GM18511 (cell line): ENCODE measurements at regions not wholly inside any gene's neighbourhood (a gene's known extent, or its start where the extent isn't known, plus 50 kb on each side); places are given as distances from the start of the nearest gene placed in this dataset.
"Not testable (repeated sequence)": the region's sequence is repeated elsewhere in the genome, so short reads cannot be mapped to it uniquely, and the experiment has no call there.

Experiments
- ATAC-seq: cut with Tn5 transposase; IDR thresholded peaks from one replicate; pipeline ENCODE4 v1.9.1; 2021; ENCODE audit warnings: mild to moderate bottlenecking, moderate library complexity; ENCODE audit not compliant: unreplicated experiment

GRCh38 chr9:90069085-90069484, 464.3 kb downstream of the GADD45G start:
- no peak for ATAC-seq

DNA sequence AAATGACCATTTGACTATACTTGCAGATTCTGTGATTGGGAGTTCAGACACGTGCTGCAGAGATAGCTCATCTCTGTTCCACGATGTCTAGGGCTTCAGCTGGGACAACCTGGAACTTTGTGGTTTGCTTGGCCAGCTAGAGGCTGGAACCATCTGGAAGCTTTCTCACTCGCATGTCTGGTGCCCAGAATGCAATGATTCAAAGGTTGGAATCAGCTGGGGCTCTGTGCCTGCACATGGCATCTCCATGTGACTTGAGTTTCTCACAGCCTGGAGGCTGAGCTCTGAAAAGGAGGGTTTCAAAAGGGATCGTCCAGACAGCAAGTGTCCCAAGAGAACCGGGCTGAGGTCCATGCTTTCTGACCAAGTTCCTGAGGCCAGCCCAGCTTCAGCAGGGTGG, 465.2 kb downstream of the GADD45G start:
- ATAC-seq, result no peak

GRCh38 chr9:90070469-90070868, 465.7 kb downstream of the GADD45G start:
- no peak for ATAC-seq

- ATAC-seq, result no peak
These were observed 466.3 kb downstream of the GADD45G start for GRCh38 chr9:90070931-90071660.

DNA sequence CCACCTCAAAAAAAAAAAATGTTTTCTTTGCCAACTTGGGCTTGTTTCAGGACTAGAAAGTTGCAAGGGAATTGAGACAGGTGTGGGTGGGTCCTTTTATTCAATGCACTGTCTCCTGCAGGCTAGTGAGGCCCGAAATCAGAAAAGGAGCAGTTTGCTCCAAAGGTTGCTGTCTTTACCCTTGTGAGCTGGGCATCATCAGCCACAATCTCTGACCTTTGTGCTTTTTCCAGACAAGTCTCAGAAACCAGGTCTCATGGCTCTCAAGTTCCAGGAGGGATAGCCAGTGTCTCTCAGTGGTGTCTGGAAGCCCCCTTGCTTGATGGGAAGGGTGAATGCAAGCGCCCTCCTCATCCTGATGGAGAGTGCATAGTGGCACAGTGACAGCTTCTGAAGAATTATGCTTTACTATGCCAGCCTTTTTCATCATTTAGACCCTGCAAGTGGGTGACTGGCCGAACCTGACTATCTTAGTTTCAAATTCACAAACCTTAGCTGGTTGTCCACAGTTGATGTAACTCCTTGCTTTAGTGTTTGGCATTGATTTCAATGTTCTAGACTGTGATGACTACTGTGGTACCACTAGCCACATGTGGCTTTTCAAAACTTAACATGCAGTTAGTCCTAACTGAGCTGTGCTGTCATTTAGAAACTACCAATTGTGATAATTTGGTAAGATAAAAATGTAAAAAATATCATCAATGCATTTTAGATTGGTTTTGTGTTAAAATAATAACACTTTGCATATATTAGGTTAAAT, 468.6 kb downstream of the GADD45G start:
- no peak for ATAC-seq

DNA sequence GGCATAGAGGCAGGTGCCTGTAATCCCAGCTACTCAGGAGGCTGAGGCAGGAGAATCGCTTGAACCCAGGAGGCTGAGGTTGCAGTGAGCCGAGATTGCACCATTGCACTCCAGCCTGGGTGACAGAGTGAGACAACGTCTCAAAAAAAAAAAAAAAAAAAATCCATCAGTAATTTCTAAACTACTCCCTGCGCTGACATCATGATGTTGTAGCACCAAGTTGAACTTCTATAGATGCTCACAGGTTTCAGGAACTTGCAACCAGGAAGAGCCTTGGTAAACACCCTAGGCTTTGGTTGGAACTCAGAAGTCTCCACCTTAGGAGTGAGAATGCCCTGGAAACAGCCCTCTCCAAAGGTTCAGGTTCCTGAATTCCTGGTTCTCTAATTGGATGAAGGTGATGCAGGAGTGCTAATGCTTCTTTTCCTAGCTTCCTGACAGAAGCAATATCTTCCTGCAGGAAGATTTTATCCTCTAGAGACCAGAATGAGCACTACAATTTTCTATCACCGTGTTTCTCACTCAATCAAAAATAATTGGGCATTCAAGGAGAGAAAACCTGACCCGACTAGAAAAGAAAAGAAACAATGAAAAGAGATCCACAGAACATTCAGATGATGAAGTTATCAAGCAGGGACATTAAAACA, 469.6 kb downstream of the GADD45G start:
- ATAC-seq, result no peak

- not testable (repeated sequence) for ATAC-seq
These were observed 472.8 kb downstream of the GADD45G start for GRCh38 chr9:90077598-90077997.

GRCh38 chr9:90078988-90079421, 474.2 kb downstream of the GADD45G start:
- ATAC-seq, result no peak

- ATAC-seq, result no peak
These were observed 480.8 kb downstream of the GADD45G start for GRCh38 chr9:90085633-90086032.

GRCh38 chr9:90086101-90086511, 481.3 kb downstream of the GADD45G start:
- ATAC-seq, result no peak

DNA sequence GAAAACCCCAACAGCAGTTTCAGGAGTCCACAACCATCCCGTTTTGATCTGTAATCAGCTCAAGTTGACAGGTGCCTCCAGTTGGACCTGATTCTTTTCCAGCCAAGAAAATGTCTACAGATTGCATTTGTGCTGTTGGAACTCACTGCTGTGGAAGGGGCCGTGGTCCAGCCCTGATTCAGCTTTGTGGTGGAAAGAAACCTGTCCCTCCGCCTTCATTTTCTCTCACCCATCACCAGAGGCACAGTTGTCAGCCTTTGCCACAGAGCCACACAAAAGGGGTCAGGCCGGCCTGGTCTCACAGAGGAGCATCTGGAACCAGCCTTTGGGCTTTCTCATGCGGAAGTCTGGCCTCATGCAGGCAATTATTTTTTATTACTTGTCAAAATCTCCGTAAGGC, 483.6 kb downstream of the GADD45G start:
- ATAC-seq, result no peak

DNA sequence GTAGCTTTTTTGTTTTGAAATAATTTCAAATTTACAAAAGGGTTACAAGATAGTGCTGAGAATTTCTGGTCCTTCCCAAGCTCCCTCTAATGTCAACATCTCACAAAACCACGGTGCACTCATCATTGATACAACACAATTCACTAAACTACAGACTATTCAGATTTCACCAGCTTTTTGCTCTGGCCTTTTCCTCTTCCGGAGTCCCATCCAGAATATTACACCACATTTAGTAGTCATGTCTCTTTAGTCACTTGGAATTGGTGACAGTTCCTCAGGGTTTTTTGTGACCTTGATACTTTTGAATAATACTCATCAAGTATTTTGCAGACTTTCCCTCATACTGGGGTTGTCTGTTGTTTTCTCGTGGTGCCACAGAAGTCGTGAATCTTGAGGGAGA, 484.0 kb downstream of the GADD45G start:
- no peak for ATAC-seq

- no peak for ATAC-seq
These were observed 486.2 kb downstream of the GADD45G start for GRCh38 chr9:90090997-90091396.

GRCh38 chr9:90092508-90092907, 487.7 kb downstream of the GADD45G start:
- ATAC-seq, result no peak

- no peak for ATAC-seq
These were observed 490.9 kb downstream of the GADD45G start for GRCh38 chr9:90095682-90096081.

- no peak for ATAC-seq
These were observed 492.4 kb downstream of the GADD45G start for GRCh38 chr9:90097237-90097636.

DNA sequence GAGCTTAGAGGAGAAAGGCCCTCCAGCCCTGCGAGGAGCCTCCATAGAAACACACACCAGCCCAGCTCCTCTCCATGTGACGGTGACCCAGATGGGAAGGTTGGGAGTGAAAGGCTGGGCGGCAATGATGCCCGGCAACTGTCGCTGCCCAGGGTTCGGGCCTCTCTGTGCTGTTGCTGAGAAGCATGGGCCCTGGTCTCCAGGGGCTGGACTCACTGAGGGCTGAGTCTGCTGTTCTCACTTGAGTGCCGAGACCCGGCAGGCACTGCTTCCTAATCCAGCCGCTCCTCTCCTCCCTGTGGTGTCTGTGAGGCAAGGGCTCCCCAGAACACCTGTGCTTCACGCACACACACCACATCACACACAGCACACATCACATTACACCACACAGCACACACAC, 493.6 kb downstream of the GADD45G start:
- ATAC-seq, result no peak

DNA sequence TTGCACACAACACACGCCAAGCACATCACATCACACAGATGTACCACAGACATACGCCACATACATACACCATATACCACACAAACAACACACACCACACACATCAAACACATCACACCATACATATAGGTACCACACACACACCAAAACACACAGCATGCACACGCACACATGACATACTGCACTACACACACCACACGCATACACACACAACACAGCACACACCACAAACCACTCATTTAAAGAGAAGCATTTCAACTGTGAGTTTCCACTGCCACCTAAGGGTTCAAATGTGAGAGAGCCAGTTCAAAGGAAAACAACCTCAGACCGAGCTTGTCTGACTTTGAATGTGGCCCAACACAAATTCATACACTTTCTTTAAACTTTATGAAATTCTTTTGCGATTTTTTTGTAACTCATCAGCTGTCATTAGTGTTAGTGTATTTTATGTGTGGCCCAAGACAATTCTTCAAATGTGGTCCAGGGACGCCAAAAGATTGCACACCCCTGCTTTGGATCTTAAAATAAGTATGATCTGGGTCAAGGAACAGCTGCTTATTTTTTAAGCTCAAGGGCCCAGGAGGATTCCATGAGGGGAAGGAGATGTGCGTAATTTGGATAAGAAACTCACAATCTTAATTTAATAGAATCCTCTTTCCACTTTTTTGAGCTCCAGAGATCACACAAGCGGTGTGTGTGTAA, 494.6 kb downstream of the GADD45G start:
- ATAC-seq, result no peak

GRCh38 chr9:90100014-90100413, 495.2 kb downstream of the GADD45G start:
- no peak for ATAC-seq

GRCh38 chr9:90102292-90102901, 497.6 kb downstream of the GADD45G start:
- peak; percentile 99 for ATAC-seq

DNA sequence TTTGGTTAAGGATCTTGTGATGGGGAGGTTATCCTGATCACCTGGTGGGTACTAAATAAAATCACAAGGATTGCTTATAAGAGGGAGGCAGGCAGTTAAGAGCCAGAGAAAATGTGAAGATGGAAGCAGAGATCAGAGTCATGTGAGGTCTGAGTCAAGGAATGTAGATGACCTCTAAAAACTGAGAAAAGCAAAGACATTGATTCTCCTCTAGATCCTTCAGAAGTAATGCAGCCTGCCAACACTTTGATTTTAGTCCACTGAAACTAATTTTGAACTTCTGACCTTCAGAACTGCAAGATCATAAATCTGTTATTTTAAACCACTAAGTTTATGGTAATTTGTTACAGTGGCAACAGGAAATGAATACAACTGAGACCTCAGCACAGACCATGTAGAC, 499.0 kb downstream of the GADD45G start:
- no peak for ATAC-seq
